ENCODE measurements at regions not wholly inside any gene's neighbourhood (a gene's known extent, or its start where the extent isn't known, plus 50 kb on each side); places are given as distances from the start of the nearest gene placed in this dataset.

GRCh38 chr4:188701952-188702351, 562.7 kb downstream of the TRIML1 start:
- TF ChIP-seq, protein P1, sequence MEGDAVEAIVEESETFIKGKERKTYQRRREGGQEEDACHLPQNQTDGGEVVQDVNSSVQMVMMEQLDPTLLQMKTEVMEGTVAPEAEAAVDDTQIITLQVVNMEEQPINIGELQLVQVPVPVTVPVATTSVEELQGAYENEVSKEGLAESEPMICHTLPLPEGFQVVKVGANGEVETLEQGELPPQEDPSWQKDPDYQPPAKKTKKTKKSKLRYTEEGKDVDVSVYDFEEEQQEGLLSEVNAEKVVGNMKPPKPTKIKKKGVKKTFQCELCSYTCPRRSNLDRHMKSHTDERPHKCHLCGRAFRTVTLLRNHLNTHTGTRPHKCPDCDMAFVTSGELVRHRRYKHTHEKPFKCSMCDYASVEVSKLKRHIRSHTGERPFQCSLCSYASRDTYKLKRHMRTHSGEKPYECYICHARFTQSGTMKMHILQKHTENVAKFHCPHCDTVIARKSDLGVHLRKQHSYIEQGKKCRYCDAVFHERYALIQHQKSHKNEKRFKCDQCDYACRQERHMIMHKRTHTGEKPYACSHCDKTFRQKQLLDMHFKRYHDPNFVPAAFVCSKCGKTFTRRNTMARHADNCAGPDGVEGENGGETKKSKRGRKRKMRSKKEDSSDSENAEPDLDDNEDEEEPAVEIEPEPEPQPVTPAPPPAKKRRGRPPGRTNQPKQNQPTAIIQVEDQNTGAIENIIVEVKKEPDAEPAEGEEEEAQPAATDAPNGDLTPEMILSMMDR (IDR thresholded peaks at IDR 0.05): no peak
- TF ChIP-seq POLR2A (IDR thresholded peaks at IDR 0.05): no peak

Data from lower leg skin (tissue), 3 donors.